ENCODE measurements at regions not wholly inside any gene's neighbourhood (a gene's known extent, or its start where the extent isn't known, plus 50 kb on each side); places are given as distances from the start of the nearest gene placed in this dataset.
"Not testable (repeated sequence)": the region's sequence is repeated elsewhere in the genome, so short reads cannot be mapped to it uniquely, and the experiment has no call there.

DNA sequence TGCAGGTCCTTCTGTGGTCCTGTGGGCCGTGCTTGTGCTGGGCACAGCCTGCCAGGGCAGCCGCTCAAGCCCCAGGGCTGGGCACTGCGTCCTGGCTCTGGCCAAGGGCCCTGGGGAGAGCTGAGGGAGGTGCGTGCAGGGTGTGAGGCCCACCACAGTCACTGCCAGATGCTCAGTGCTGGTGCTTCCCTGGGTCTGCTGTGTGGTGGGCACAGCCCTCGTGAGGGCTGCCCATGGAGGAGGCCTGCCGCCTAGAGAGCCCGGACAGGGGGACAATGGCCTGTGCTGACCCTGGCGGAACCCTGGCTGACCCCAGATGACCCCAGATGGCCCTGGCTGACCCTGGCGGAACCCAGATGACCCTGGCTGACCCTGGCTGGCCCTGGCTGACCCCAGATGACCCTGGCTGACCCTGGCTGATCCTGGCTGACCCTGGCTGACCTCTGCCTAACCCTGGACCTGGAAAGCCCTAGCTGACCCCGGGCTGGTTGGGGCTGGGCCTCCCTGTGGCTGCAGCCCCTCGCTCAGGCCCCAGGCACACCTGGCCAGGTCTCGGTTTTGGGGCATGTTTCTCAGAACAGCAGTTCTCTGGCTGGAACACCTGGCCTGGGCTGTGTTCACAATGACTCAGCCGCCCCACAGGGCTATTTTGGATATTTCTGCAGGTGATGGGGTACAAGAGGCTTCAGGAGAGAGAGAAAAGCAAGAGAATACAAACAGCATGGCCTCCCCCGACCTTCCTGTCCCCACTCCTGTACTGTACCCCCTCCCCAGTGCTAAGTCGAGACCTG, 55.4 kb downstream of the TMEM121 start:
- DNase-seq: no peak

GRCh38 chr14:105582639-105583038, 56.3 kb downstream of the TMEM121 start:
- no peak for DNase-seq

DNA sequence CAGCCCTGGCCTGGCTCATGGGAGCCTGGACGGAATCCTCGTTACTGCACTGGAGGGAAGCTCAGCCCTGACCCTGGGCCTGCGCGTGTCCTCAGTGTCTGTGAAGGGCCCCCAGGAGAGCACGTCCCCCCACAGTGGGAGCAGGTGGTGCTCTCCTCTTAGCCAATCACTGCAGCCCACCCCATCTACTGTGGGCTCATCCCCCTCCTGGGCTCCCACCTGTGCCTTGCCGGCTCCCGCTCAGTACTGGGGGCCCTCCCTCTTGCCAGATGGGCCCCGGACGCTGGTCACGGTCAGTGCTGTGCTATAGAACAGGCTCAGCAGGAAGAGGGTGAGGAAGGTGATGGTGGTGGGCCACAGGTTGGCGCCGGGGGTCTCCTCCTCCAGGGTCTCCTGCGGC, 57.5 kb downstream of the TMEM121 start:
- not testable (repeated sequence) for DNase-seq

DNA sequence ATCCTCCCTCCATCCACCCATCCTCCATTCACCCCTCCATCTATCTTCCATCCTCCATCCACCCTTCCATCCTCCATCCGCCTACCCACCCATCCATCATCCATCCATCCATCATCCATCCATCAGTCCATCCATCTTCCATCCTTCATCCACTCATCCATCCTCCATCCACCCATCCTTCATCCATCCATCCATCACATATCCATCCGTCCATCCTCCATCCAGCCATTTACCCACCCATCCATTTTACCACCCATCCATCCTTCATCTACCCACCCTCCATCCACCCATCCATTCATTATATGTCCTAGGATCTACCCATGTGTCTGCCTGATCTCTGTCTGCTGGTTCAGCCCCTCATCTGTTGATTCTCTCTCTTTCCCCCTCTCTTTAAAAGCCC, 58.9 kb downstream of the TMEM121 start:
- DNase-seq: not testable (repeated sequence)

DNA sequence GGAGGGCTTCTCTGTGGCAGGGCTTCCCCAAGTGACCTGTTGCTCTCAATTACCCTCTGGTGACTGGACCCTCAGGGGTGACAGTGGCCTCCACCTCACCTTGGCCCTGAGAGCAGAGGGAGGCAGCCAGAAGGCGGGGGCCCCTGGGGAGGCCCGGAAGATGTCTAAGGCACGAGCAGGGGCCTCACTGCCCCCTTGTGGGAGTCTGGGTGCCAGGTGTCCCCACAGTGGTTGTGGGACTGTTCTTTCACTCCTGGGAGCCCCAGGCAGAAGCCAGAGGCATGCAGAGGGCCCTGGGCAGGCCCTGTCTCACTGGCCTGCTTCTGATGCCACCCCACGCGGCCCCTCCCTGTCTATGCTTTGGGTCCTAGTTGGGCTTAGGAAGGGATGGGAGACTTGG, 59.3 kb downstream of the TMEM121 start:
- not testable (repeated sequence) for DNase-seq

GRCh38 chr14:105586144-105586872, 59.9 kb downstream of the TMEM121 start:
- DNase-seq: not testable (repeated sequence)

- not testable (repeated sequence) for DNase-seq
Observed at GRCh38 chr14:105587034-105587433, 60.7 kb downstream of the TMEM121 start.

DNA sequence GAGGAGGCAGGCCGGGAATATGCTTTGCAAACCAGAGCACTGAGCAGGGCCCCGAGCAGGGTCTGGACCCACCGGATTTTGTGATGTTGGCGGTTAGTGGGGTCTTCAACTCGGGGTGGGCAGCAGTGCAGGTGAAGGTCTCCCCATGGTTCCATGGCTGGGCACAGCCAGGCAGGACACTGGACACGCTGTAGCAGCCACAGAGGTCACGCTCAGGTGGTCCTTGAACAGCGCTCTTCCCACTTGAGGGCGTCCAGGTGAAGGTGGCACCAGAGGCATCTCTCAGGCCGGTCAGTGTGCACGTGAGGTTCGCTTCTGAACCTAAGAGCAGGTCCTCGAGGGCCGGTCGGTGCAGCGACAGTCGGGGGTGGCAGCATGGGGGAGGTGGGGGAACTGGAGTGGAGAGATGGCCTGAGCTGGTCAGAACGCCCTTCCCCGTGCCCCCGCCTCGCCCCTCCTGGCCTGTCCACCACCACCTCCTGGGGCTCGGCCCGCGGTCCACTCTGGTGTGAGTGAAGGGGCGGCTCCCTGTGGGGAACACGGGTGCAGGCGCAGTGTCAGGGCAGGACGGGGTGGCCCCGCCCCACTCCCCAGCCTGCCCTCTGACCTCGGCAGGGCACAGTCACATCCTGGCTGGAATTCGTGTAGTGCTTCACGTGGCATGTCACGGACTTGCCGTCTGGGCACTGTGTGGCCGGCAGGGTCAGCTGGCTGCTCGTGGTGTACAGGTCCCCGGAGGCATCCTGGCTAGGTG, 61.3 kb downstream of the TMEM121 start:
- DNase-seq: not testable (repeated sequence)

DNA sequence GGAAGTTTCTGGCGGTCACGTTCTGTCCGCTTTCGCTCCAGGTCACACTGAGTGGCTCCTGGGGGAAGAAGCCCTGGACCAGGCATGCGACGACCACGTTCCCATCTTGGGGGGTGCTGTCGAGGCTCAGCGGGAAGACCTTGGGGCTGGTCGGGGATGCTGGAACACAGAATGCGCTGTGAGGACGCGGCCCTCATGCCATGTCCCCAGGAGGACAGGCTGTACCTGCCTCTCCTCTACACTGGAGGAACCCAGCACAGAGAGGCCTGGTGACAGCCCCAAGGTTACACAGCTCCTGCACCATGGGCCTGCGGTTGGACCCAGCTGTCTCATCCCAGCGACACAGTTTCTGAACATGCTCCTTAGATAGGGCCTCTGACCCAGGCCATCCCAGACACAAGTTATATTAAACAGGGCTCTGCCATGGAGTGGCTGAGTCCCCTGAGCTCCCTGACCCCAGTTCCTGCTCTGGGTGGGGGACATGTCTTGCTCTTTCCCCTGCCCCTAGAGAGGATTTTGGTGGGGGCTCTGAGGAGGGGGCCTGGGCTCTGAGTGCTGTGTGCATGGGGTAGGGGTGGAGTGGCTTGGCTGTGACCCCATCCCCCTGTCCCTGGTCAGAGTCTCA, 62.0 kb downstream of the TMEM121 start:
- DNase-seq: no peak

- DNase-seq: no peak
Observed at GRCh38 chr14:105589161-105589925, 63.0 kb downstream of the TMEM121 start.

- DNase-seq: not testable (repeated sequence)
Observed at GRCh38 chr14:105589926-105590185, 63.5 kb downstream of the TMEM121 start.

DNA sequence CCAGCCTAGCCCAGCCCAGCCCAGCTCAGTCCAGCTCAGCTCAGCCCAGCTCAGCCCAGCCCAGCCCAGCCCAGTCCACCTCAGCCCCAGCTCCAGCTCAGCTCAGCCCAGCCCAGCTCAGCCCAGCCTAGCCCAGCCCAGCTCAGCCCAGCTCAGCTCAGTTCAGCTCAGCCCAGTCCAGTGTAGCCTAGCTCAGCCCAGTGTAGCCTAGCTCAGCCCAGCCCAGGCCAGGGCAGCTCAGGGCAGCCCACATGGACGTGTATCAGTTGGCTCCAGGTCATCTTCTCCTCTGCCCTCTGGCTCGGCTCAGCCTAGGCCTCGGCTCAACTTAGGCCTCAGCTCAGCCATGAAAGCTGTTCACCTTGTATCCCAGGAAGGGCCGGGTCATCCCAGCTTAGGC, 64.7 kb downstream of the TMEM121 start:
- DNase-seq: no peak

GRCh38 chr14:105591792-105592341, 65.5 kb downstream of the TMEM121 start:
- DNase-seq: not testable (repeated sequence)

DNA sequence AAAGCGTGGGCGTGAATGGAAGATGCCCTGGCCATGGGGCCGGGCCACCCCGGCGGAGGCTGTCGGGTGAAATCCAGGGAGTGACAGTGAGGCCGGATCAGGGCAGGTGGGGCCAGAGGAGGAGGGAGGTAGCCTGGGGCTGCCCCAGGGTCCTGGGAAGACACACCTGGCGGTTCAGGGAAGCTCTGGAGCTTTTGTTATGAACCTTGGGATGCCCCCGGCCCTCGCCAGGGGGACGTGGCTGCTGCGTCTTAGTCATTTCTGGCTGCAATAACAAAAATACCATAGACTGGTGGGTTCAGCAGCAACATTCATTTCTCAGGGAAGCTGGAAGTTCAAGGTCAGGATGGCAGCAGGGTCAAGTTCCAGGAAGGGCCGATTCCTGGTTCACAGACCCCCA, 66.3 kb downstream of the TMEM121 start:
- DNase-seq: not testable (repeated sequence)

- DNase-seq: not testable (repeated sequence)
Observed at GRCh38 chr14:105595346-105595745, 69.0 kb downstream of the TMEM121 start.

DNA sequence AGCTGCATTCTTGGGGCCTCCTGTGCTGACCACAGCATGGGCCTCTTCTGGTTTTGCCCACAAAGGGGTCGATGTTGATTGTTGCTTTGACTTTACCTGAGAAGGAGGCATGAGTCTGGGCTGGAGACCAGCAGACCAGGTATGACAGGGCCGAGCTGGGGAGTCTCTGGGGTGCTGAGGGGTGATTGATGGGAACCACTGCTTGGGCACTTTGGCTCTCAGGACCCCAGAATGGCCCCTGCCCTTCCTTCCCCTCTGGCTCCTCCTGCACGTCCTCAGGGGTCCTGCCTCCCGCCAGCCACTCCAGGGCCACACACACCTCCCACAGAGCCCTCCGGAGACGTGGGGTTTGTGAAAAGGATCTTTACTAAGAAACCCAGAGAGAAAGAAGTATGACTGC, 70.0 kb downstream of the TMEM121 start:
- DNase-seq: not testable (repeated sequence)

- not testable (repeated sequence) for DNase-seq
Observed at GRCh38 chr14:105598040-105598763, 71.8 kb downstream of the TMEM121 start.

- DNase-seq: not testable (repeated sequence)
Observed at GRCh38 chr14:105598925-105599586, 72.7 kb downstream of the TMEM121 start.

GRCh38 chr14:105600195-105600938, 74.0 kb downstream of the TMEM121 start:
- DNase-seq: not testable (repeated sequence)

GRCh38 chr14:105600939-105601359, 74.6 kb downstream of the TMEM121 start:
- no peak for DNase-seq

Data from stimulated activated CD4-positive, alpha-beta T cell treated with anti-CD3 and anti-CD28 coated beads, Interleukin-2, amount 100 ng/mL, for 48 hours (primary cell).